ENCODE measurements at regions not wholly inside any gene's neighbourhood (a gene's known extent, or its start where the extent isn't known, plus 50 kb on each side); places are given as distances from the start of the nearest gene placed in this dataset.
A peak's percentile ranks its signal among the peaks of the same experiment; 100 is the strongest.

DNA sequence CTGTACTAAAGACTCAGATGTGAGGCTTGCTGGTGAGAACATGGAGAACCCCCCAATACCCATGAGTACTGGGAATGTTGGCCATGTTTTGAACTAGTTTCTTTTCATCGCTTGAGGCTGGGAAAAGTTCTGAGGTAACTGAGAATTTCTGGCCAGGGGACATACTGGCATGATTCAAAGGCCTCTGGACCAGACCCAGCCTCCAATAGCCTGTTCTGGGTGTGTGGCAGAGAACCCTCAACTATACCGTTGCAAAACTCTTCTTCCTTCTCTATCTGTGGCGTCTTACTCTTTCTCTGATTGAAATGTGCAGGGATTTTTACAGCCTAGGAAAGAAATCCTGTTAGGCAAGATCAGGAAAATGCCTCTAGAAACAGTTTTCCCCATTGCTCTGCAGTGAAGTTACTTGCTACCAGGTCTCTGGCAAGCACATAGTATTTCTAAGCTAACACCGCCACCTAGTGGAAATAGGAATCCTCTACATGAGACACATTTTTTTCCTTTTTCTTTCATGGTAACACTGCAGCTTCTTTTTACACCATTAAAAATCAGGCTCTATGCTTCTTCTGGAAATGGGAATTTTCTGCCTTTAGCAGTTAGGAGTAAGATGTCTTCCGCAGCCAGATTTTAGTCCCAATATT, 170.7 kb upstream of the ZCCHC13 start:
- Histone ChIP-seq H3K27me3 (no peaks in the 10 kb centered on the region), H3K36me3 (no peaks in the 10 kb centered on the region), H3K4me3 (no peak overlapping the region), H3K4me1 (peaks cover 0 to 7% (median 2%) of the 10 kb centered on the region in 4 donors), H3K27ac (peak overlapping the region in 3 of 4 donors; percentile 15 to 23 (median 22)), H3K9me3 (no peaks in the 10 kb centered on the region)
- intact Hi-C loops (cut with DNase I) = loop anchor here (1.0 to 10.0 kb wide), 4 partner anchors 118 to 278 kb away; no protein-coding TSS in a partner anchor
- 36 to 41% methylated on average over 5 of the region's 5 CpGs for WGBS, 2 donors
- no peak for DNase-seq
- no peak for TF ChIP-seq POLR2AphosphoS5 (IDR thresholded peaks at IDR 0.05)
- TF ChIP-seq, protein P1, sequence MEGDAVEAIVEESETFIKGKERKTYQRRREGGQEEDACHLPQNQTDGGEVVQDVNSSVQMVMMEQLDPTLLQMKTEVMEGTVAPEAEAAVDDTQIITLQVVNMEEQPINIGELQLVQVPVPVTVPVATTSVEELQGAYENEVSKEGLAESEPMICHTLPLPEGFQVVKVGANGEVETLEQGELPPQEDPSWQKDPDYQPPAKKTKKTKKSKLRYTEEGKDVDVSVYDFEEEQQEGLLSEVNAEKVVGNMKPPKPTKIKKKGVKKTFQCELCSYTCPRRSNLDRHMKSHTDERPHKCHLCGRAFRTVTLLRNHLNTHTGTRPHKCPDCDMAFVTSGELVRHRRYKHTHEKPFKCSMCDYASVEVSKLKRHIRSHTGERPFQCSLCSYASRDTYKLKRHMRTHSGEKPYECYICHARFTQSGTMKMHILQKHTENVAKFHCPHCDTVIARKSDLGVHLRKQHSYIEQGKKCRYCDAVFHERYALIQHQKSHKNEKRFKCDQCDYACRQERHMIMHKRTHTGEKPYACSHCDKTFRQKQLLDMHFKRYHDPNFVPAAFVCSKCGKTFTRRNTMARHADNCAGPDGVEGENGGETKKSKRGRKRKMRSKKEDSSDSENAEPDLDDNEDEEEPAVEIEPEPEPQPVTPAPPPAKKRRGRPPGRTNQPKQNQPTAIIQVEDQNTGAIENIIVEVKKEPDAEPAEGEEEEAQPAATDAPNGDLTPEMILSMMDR (IDR thresholded peaks at IDR 0.05) = peak; percentile 41 to 77 (median 45)

DNA sequence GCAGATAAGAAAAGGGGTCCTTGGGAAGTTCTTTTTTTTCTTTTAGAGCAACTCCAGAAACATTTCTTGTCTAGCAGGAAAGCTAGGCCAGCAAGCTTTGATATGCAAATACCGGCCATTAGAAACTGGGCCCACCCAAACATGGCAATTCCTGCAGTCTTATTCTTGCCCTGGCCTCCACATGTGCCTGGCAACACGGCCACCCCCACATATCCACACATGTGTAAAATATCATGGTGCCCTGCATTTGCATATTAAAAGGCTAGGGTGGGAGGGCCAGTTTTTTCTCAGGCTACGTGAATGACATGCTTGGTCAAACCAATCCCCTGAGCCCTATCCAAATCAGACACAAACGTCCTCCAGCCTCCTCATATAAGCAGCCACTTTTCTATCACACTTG, 171.7 kb upstream of the ZCCHC13 start:
- no peak for DNase-seq
- TF ChIP-seq, protein P1 (IDR thresholded peaks at IDR 0.05) = no peak
- TF ChIP-seq EP300 (IDR thresholded peaks at IDR 0.05) = no peak
- TF ChIP-seq POLR2A (IDR thresholded peaks at IDR 0.05) = no peak
- no peak for TF ChIP-seq POLR2AphosphoS5 (IDR thresholded peaks at IDR 0.05)
- Histone ChIP-seq H3K27ac (no peak overlapping the region), H3K36me3 (no peaks in the 10 kb centered on the region), H3K27me3 (no peaks in the 10 kb centered on the region), H3K4me1 (peaks cover 0 to 7% (median 2%) of the 10 kb centered on the region in 4 donors), H3K9me3 (no peaks in the 10 kb centered on the region), H3K4me3 (no peak overlapping the region)
- 77 to 86% methylated on average over 4 of the region's 4 CpGs for WGBS, 2 donors
- intact Hi-C loops (cut with DNase I) = loop anchor here (2.0 to 10.0 kb wide), 3 partner anchors 117 to 213 kb away; no protein-coding TSS in a partner anchor

DNA sequence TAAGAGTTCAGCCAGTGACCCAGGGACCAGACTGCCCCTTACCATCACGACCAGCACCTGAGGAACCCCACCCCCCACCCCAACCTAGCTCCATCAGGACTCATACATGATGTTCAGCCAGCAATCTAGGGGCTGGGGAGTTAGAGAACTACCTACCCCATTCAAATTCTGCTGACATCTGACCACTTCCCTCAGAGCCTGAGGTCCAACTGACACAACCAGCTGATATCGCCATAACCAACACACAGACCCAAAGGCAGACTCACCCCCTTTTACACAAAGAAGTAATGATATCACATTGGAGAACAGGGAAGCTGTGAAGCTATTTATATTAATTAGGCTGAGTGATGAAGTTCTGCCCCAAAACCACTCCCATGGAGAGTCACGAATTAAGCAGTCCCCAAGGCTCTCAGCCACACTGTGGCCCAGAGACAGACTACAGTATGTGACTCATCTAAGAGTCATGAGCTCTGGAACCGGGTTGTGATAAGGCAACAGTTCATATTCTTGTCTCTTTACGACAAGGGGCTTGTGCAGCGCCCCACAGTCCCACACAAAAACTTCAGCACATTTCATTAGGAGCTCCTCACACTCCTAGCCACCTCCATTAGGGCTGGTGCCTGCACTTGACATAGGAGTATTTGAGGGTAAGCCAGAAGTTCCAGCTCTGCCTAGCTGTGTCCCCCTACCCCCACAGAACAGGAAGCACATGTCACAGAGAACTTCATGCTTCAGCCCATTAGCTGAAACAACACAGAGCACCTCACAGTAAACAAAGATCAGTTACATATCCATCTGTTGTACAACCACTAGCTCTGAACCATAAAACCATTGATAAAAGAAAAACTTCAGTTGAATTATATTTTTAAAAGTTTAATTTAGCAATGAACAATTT, 184.7 kb upstream of the ZCCHC13 start:
- Histone ChIP-seq H3K9me3 (no peaks in the 10 kb centered on the region), H3K36me3 (peaks cover 0 to 9% (median 0%) of the 10 kb centered on the region in 4 donors), H3K27ac (no peak overlapping the region), H3K4me3 (no peak overlapping the region), H3K27me3 (no peaks in the 10 kb centered on the region), H3K4me1 (peaks cover 0 to 4% (median 0%) of the 10 kb centered on the region in 4 donors)
- WGBS, 2 donors = 83 to 86% methylated on average over 6 of the region's 6 CpGs
- TF ChIP-seq POLR2A (IDR thresholded peaks at IDR 0.05) (no peak), POLR2AphosphoS5 (IDR thresholded peaks at IDR 0.05) (no peak), EP300 (IDR thresholded peaks at IDR 0.05) (no peak)
- TF ChIP-seq, protein P1 (IDR thresholded peaks at IDR 0.05) = no peak
- intact Hi-C loops (cut with DNase I) = no loop called here
- no peak for DNase-seq

DNA sequence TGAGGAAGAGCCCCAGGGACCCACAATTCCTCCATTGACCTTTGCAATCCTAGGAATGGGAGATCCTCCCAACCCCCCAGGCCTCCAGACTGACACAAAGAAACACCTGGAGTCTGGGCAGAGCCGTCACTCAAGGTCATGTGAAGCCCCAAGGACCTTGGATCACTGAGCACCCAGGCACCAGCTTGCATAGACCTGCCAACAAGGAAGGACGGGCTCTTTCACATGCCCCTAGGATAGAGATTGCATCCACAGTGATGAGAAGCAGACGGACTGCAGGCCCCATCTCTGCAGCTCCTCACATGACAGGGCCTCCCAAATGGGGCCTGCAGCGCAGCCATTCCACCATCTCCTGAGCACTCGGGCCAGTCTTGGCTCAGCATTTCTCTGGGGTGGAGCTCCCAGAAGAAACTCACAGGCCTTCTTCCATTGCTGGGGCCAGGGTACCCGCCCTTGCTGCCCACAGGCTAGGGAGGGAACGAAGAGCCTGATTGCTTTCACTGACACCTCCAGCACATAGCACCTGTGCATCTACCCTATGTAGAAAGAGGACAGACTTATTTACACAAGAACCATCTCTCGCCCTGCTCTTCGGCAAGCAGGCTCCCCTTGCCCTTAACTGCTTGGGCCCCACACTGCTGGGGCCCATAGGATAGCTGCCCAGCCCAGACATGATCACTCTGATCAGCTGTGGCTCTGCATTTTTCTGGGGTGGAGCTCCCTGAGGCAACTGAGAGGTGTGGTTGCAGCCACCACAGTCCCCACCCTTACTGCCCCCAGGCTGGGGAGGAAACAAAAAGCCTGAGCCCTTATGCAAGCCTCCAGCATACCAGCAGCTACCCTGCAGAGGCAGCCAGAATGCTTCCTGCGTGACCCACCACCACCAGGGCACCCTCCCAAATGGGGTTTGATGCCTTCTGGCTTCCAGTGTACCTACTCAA, 185.7 kb upstream of the ZCCHC13 start:
- H3K4me3 ChIP-seq = no peak overlapping the region
- intact Hi-C loops (cut with DNase I) = no loop called here
- peaks cover 0 to 9% (median 0%) of the 10 kb centered on the region in 4 donors for H3K36me3 ChIP-seq
- DNase-seq = no peak
- peaks cover 0 to 4% (median 0%) of the 10 kb centered on the region in 4 donors for H3K4me1 ChIP-seq
- 93 to 97% methylated on average over 10 of the region's 10 CpGs for WGBS, 2 donors
- no peaks in the 10 kb centered on the region for H3K27me3 ChIP-seq
- H3K9me3 ChIP-seq = no peaks in the 10 kb centered on the region
- TF ChIP-seq POLR2AphosphoS5 (IDR thresholded peaks at IDR 0.05) (peak in 1 of 4 donors; percentile 66), POLR2A (IDR thresholded peaks at IDR 0.05) (no peak), EP300 (IDR thresholded peaks at IDR 0.05) (no peak)
- TF ChIP-seq, protein P1 (IDR thresholded peaks at IDR 0.05) = no peak
- peak overlapping the region in 1 of 4 donors; percentile 14 for H3K27ac ChIP-seq
